ENCODE measurements at regions not wholly inside any gene's neighbourhood (a gene's known extent, or its start where the extent isn't known, plus 50 kb on each side); places are given as distances from the start of the nearest gene placed in this dataset.

- no peak for DNase-seq (ENCODE audit: low read depth)
These were observed 61.5 kb upstream of the AMOT start for GRCh38 chrX:112901869-112902725.

DNA sequence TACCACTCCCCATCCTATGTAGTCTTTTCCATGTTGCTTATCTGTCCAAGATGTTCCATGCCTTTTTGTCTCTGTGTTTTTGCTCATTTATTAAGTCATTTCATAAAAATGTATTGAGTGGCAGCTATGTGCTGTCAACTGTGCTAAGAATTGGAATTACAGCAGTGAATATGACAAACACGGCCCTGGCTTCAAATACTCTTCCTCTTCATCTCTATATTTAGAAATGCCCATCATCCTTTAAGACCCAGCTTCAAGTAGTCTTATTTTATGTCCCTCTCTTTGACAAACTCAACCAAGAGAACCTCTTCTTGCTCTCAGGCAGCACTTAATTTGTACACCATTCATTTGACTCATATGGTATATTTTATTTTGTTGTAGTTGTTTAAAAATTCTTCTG is 55.4 kb upstream of the AMOT start:
- DNase-seq (ENCODE audit: low read depth) = no peak
